ENCODE measurements at regions not wholly inside any gene's neighbourhood (a gene's known extent, or its start where the extent isn't known, plus 50 kb on each side); places are given as distances from the start of the nearest gene placed in this dataset.

- H3K9me3 ChIP-seq: no peaks in the 10 kb centered on the region
- H3K36me3 ChIP-seq: no peaks in the 10 kb centered on the region
- TF ChIP-seq, protein P1, sequence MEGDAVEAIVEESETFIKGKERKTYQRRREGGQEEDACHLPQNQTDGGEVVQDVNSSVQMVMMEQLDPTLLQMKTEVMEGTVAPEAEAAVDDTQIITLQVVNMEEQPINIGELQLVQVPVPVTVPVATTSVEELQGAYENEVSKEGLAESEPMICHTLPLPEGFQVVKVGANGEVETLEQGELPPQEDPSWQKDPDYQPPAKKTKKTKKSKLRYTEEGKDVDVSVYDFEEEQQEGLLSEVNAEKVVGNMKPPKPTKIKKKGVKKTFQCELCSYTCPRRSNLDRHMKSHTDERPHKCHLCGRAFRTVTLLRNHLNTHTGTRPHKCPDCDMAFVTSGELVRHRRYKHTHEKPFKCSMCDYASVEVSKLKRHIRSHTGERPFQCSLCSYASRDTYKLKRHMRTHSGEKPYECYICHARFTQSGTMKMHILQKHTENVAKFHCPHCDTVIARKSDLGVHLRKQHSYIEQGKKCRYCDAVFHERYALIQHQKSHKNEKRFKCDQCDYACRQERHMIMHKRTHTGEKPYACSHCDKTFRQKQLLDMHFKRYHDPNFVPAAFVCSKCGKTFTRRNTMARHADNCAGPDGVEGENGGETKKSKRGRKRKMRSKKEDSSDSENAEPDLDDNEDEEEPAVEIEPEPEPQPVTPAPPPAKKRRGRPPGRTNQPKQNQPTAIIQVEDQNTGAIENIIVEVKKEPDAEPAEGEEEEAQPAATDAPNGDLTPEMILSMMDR (IDR thresholded peaks at IDR 0.05 in 4 of 5, conservative IDR thresholded peaks at IDR 0.05 in 1 of 5): no peak
- TF ChIP-seq POLR2A (IDR thresholded peaks at IDR 0.05): no peak
- no peak overlapping the region for H3K4me3 ChIP-seq
- no peak for DNase-seq
- no peaks in the 10 kb centered on the region for H3K4me1 ChIP-seq
- intact Hi-C loops (cut with DNase I; ENCODE audit: low total_unique reads): no loop called here
- H3K27me3 ChIP-seq: no peaks in the 10 kb centered on the region
- in situ Hi-C loops (cut with MboI; ENCODE audit: low sequenced_read_pairs in 4 of 4): no loop called here
- no peak for ATAC-seq
- H3K27ac ChIP-seq: no peak overlapping the region
Measured at GRCh38 chr4:170428929-170429328, 339.2 kb upstream of the AADAT start.

- Histone ChIP-seq H3K4me3 (no peak overlapping the region), H3K27ac (no peak overlapping the region), H3K27me3 (no peaks in the 10 kb centered on the region), H3K4me1 (no peaks in the 10 kb centered on the region), H3K9me3 (no peaks in the 10 kb centered on the region), H3K36me3 (no peaks in the 10 kb centered on the region)
- TF ChIP-seq POLR2A (IDR thresholded peaks at IDR 0.05): no peak
- TF ChIP-seq, protein P1 (IDR thresholded peaks at IDR 0.05 in 4 of 5, conservative IDR thresholded peaks at IDR 0.05 in 1 of 5): no peak
- intact Hi-C loops (cut with DNase I; ENCODE audit: low total_unique reads): no loop called here
- no peak for DNase-seq
- no peak for ATAC-seq
- in situ Hi-C loops (cut with MboI; ENCODE audit: low sequenced_read_pairs in 4 of 4): no loop called here
Measured at GRCh38 chr4:170425521-170426143, 335.9 kb upstream of the AADAT start.

- Histone ChIP-seq H3K4me3 (no peak overlapping the region), H3K4me1 (no peaks in the 10 kb centered on the region), H3K36me3 (no peaks in the 10 kb centered on the region), H3K27ac (no peak overlapping the region), H3K9me3 (no peaks in the 10 kb centered on the region), H3K27me3 (no peaks in the 10 kb centered on the region)
- intact Hi-C loops (cut with DNase I; ENCODE audit: low total_unique reads): no loop called here
- TF ChIP-seq POLR2A (IDR thresholded peaks at IDR 0.05): no peak
- TF ChIP-seq, protein P1 (IDR thresholded peaks at IDR 0.05 in 4 of 5, conservative IDR thresholded peaks at IDR 0.05 in 1 of 5): no peak
- DNase-seq (no peak), ATAC-seq (no peak)
- in situ Hi-C loops (cut with MboI; ENCODE audit: low sequenced_read_pairs in 4 of 4): no loop called here
Measured at GRCh38 chr4:170425040-170425439, 335.3 kb upstream of the AADAT start.

DNA sequence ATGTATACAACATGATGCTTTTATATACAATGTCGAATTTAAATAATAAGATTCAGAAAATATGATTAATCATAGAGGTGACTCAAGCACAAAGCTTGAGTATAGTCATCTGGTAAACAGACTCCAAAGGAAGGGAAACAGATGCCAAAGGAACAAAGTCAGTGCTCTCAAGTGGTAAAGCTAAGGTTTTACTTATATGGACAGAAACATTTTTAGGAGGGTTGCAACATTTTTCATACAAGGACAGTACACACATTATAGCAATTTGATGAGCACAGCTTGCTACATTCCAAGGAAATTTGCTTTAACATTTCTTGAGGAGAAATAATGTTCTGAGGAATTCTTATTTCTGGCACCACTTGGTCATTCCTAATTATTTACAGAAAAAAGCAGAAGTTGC, 333.4 kb upstream of the AADAT start:
- no peaks in the 10 kb centered on the region for H3K9me3 ChIP-seq

More for the DNA sequence above, 333.4 kb upstream of the AADAT start:
- DNase-seq (no peak), ATAC-seq (no peak)
- H3K27ac ChIP-seq: no peak overlapping the region
- intact Hi-C loops (cut with DNase I; ENCODE audit: low total_unique reads): no loop called here
- H3K4me3 ChIP-seq: no peak overlapping the region
- no peaks in the 10 kb centered on the region for H3K27me3 ChIP-seq
- TF ChIP-seq POLR2A (IDR thresholded peaks at IDR 0.05): no peak
- TF ChIP-seq, protein P1 (IDR thresholded peaks at IDR 0.05 in 4 of 5, conservative IDR thresholded peaks at IDR 0.05 in 1 of 5): no peak
- no peaks in the 10 kb centered on the region for H3K36me3 ChIP-seq
- in situ Hi-C loops (cut with MboI; ENCODE audit: low sequenced_read_pairs in 4 of 4): no loop called here
- no peaks in the 10 kb centered on the region for H3K4me1 ChIP-seq

Measured in gastrocnemius medialis (tissue), 4 donors.